HL-60 (cell line): ENCODE measurements at regions not wholly inside any gene's neighbourhood (a gene's known extent, or its start where the extent isn't known, plus 50 kb on each side); places are given as distances from the start of the nearest gene placed in this dataset.
"Not testable (repeated sequence)": the region's sequence is repeated elsewhere in the genome, so short reads cannot be mapped to it uniquely, and the experiment has no call there.

Experiments
- GABPA ChIP-seq: IDR thresholded peaks from 2 replicates; pipeline ENCODE4 v1.6.1; 2012; ENCODE audit warnings: low read depth
- POLR2AphosphoS5 ChIP-seq: IDR thresholded peaks from 2 replicates; pipeline ENCODE4 v1.6.1; 2012; ENCODE audit warnings: low read depth
- TF ChIP-seq, protein P1 (sequence below): IDR thresholded peaks from one replicate; pipeline ENCODE4 v1.5.1; 2011; ENCODE audit warnings: low read length, control low read depth, inconsistent platforms; ENCODE audit not compliant: insufficient read depth
- TF ChIP-seq, protein P2 (sequence below): IDR thresholded peaks from 2 replicates; pipeline ENCODE4 v1.6.1; 2012; ENCODE audit warnings: low read depth; ENCODE audit not compliant: insufficient replicate concordance

- TF ChIP-seq, protein P1, sequence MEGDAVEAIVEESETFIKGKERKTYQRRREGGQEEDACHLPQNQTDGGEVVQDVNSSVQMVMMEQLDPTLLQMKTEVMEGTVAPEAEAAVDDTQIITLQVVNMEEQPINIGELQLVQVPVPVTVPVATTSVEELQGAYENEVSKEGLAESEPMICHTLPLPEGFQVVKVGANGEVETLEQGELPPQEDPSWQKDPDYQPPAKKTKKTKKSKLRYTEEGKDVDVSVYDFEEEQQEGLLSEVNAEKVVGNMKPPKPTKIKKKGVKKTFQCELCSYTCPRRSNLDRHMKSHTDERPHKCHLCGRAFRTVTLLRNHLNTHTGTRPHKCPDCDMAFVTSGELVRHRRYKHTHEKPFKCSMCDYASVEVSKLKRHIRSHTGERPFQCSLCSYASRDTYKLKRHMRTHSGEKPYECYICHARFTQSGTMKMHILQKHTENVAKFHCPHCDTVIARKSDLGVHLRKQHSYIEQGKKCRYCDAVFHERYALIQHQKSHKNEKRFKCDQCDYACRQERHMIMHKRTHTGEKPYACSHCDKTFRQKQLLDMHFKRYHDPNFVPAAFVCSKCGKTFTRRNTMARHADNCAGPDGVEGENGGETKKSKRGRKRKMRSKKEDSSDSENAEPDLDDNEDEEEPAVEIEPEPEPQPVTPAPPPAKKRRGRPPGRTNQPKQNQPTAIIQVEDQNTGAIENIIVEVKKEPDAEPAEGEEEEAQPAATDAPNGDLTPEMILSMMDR, result not testable (repeated sequence)
- TF ChIP-seq POLR2AphosphoS5, GABPA: not testable (repeated sequence)
- TF ChIP-seq, protein P2, sequence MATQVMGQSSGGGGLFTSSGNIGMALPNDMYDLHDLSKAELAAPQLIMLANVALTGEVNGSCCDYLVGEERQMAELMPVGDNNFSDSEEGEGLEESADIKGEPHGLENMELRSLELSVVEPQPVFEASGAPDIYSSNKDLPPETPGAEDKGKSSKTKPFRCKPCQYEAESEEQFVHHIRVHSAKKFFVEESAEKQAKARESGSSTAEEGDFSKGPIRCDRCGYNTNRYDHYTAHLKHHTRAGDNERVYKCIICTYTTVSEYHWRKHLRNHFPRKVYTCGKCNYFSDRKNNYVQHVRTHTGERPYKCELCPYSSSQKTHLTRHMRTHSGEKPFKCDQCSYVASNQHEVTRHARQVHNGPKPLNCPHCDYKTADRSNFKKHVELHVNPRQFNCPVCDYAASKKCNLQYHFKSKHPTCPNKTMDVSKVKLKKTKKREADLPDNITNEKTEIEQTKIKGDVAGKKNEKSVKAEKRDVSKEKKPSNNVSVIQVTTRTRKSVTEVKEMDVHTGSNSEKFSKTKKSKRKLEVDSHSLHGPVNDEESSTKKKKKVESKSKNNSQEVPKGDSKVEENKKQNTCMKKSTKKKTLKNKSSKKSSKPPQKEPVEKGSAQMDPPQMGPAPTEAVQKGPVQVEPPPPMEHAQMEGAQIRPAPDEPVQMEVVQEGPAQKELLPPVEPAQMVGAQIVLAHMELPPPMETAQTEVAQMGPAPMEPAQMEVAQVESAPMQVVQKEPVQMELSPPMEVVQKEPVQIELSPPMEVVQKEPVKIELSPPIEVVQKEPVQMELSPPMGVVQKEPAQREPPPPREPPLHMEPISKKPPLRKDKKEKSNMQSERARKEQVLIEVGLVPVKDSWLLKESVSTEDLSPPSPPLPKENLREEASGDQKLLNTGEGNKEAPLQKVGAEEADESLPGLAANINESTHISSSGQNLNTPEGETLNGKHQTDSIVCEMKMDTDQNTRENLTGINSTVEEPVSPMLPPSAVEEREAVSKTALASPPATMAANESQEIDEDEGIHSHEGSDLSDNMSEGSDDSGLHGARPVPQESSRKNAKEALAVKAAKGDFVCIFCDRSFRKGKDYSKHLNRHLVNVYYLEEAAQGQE, result not testable (repeated sequence)
Measured at GRCh38 chr1:143714913-143715312, 256.9 kb downstream of the FAM72C start.
